ENCODE measurements at regions not wholly inside any gene's neighbourhood (a gene's known extent, or its start where the extent isn't known, plus 50 kb on each side); places are given as distances from the start of the nearest gene placed in this dataset.

DNA sequence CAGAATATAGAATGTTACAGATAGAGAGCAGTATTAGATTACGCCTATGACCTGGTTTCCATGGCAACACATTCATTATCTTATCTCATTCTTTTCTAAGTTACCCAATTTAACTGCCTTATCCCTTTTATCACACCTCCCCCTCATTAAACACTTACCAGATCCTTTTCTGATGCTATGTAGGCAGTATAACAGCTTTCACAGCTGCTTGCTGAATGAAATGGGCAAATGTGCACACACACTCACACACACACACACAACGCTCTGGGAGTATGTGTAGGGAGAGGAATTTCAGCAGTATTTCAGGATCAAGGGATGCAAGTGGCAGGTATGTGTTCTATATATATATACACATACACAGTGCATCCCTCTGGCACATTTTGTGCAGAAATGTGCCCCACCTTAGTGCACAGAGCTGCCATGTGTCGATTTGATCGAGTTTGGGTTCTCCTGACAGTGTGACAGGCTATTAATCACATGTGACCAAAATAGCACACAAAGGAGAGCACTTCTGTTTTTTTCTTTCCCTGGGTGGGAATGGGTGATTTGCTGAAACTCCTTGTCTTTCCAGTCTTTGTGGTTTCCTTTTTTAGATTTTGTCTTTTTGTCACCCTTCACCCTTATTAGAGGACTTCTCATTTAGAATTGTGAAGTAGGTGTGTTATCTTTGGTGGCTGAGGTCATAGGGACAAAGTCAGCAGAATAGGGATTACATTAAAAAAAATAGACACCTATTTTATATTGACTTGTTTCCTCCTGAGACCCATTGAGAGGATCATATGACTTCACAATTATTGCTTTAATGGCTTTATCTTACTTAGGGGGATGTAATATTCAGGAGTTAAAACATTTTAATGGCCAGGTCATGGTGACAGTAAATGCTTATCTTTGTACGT is 553.7 kb downstream of the PDCD6IP start:
- H3K27ac Mint-ChIP-seq, result peak overlapping the region; percentile 35
- no peaks in the 10 kb centered on the region for H3K9me3 Mint-ChIP-seq
- H3K36me3 Mint-ChIP-seq, result no peaks in the 10 kb centered on the region

DNA sequence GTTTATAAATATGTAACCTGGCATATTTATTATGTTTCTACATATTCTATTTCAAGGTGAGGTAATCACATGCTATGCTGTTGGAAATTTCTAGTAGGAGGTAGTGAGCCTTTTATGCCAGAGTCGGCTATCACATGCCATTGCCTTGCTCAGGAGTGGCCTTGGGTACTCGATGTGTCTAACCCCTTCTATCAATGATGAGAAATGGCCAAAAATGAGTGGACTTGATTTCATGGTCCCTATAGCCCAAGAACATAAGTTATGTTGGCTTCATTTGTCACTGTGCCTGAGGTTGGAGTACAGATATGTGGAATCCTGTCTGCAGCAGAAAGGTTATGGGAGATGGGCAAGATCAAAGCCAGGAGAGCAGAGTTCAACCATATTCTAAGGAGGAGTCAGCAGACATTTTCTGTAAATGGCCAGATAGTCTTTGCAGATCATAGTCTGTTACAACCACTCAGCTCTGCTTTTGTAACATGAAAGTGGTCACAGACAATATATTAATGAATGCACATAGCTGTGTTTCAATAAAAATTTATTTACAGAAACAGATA is 554.4 kb downstream of the PDCD6IP start:
- peaks cover 4% of the 10 kb centered on the region for H3K27me3 Mint-ChIP-seq
- H3K4me3 Mint-ChIP-seq, result no peak overlapping the region
- H3K36me3 Mint-ChIP-seq, result no peaks in the 10 kb centered on the region
- no peak overlapping the region for H3K27ac Mint-ChIP-seq
- DNase-seq (ENCODE audit: extremely low spot score, unreplicated experiment), result no peak
- H3K4me1 Mint-ChIP-seq (ENCODE audit: unreplicated experiment), result peaks cover 10% of the 10 kb centered on the region
- TF ChIP-seq, protein P1, sequence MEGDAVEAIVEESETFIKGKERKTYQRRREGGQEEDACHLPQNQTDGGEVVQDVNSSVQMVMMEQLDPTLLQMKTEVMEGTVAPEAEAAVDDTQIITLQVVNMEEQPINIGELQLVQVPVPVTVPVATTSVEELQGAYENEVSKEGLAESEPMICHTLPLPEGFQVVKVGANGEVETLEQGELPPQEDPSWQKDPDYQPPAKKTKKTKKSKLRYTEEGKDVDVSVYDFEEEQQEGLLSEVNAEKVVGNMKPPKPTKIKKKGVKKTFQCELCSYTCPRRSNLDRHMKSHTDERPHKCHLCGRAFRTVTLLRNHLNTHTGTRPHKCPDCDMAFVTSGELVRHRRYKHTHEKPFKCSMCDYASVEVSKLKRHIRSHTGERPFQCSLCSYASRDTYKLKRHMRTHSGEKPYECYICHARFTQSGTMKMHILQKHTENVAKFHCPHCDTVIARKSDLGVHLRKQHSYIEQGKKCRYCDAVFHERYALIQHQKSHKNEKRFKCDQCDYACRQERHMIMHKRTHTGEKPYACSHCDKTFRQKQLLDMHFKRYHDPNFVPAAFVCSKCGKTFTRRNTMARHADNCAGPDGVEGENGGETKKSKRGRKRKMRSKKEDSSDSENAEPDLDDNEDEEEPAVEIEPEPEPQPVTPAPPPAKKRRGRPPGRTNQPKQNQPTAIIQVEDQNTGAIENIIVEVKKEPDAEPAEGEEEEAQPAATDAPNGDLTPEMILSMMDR (conservative IDR thresholded peaks at IDR 0.05), result no peak
- no peaks in the 10 kb centered on the region for H3K9me3 Mint-ChIP-seq

More for the DNA sequence above, 553.7 kb downstream of the PDCD6IP start:
- H3K27me3 Mint-ChIP-seq, result no peaks in the 10 kb centered on the region
- TF ChIP-seq, protein P1 (conservative IDR thresholded peaks at IDR 0.05), result no peak
- H3K4me1 Mint-ChIP-seq (ENCODE audit: unreplicated experiment), result peaks cover 10% of the 10 kb centered on the region
- peak overlapping the region; percentile 32 for H3K4me3 Mint-ChIP-seq
- DNase-seq (ENCODE audit: extremely low spot score, unreplicated experiment), result no peak

- DNase-seq (ENCODE audit: extremely low spot score, unreplicated experiment), result no peak
These were observed 559.0 kb downstream of the PDCD6IP start for GRCh38 chr3:34357461-34357860.

DNA sequence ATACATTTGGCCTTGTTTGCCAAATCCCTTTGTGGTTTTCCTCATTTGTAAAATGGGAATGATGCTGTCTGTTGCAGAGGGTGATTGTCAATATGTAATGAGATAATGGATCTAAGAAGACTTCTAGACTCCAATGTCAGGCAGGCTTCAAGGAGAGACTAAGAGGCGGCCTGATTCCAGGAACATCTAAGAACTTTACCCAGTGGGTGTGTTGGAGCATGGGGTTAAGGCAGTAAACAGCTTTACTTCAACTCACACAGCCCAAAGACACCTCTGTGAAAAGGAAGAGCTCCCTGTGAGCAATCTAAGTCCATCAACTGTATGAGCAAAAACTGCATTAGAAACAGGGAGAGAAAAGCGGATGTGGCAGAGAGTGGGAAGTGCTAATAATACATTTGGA is 560.6 kb downstream of the PDCD6IP start:
- peaks cover 18% of the 10 kb centered on the region for H3K9me3 Mint-ChIP-seq
- peaks cover 4% of the 10 kb centered on the region for H3K27me3 Mint-ChIP-seq
- TF ChIP-seq, protein P1 (conservative IDR thresholded peaks at IDR 0.05), result no peak
- H3K36me3 Mint-ChIP-seq, result no peaks in the 10 kb centered on the region
- no peak for DNase-seq (ENCODE audit: extremely low spot score, unreplicated experiment)
- no peak overlapping the region for H3K27ac Mint-ChIP-seq
- H3K4me3 Mint-ChIP-seq, result no peak overlapping the region
- peaks cover 8% of the 10 kb centered on the region for H3K4me1 Mint-ChIP-seq (ENCODE audit: unreplicated experiment)

More at GRCh38 chr3:34357461-34357860, 559.0 kb downstream of the PDCD6IP start:
- Mint-ChIP-seq H3K27me3 (peaks cover 4% of the 10 kb centered on the region), H3K4me1 (ENCODE audit: unreplicated experiment) (peaks cover under 1% of the 10 kb centered on the region), H3K9me3 (peaks cover 5% of the 10 kb centered on the region), H3K36me3 (no peaks in the 10 kb centered on the region), H3K4me3 (no peak overlapping the region), H3K27ac (no peak overlapping the region)
- TF ChIP-seq, protein P1 (conservative IDR thresholded peaks at IDR 0.05), result no peak

- Mint-ChIP-seq H3K9me3 (peaks cover 22% of the 10 kb centered on the region), H3K4me3 (no peak overlapping the region), H3K27me3 (peaks cover 4% of the 10 kb centered on the region), H3K27ac (no peak overlapping the region), H3K36me3 (no peaks in the 10 kb centered on the region), H3K4me1 (ENCODE audit: unreplicated experiment) (peaks cover 14% of the 10 kb centered on the region)
- TF ChIP-seq, protein P1 (conservative IDR thresholded peaks at IDR 0.05), result no peak
- DNase-seq (ENCODE audit: extremely low spot score, unreplicated experiment), result no peak
These were observed 562.3 kb downstream of the PDCD6IP start for GRCh38 chr3:34360713-34361112.

Measured in type B pancreatic cell (in vitro differentiated cells).